AG09309 (cell line): ENCODE measurements at regions not wholly inside any gene's neighbourhood (a gene's known extent, or its start where the extent isn't known, plus 50 kb on each side); places are given as distances from the start of the nearest gene placed in this dataset.
A peak's percentile ranks its signal among the peaks of the same experiment; 100 is the strongest.

Source experiments
- DNase-seq: peaks from one replicate; pipeline ENCODE4 v3.0.0-alpha.2; 2010; ENCODE audit warnings: low read depth
- H3K4me3 ChIP-seq: 2 replicates; pipeline ENCODE4 v1.5.1; 2011; ENCODE audit warnings: mild to moderate bottlenecking, low read depth, low read length, moderate library complexity; ENCODE audit not compliant: control insufficient read depth
- TF ChIP-seq, protein P1 (sequence below): IDR thresholded peaks from 2 replicates; pipeline ENCODE4 v1.5.1; 2011; ENCODE audit warnings: mild to moderate bottlenecking, low read depth, low read length, inconsistent platforms; ENCODE audit not compliant: insufficient read depth, control insufficient read depth; ENCODE audit errors: missing control alignments

DNA sequence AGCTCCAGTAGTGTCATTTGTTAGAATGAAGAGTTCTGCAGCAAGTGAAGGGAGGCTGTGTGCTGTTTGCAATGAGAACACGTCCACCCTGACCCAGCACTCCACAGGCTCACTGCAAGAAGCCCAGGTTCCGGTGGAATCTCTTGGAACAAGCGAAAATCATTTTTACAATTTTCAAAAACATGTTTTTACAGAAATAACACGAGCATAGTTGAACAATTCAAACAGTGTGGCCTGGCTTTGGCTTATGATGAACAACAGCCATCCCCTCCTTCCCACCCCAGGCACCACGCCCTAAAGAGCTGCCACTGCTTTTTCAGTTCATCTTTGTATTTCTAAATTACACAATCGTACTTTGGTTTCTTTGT lies 59.5 kb upstream of the KY start:
- TF ChIP-seq, protein P1, sequence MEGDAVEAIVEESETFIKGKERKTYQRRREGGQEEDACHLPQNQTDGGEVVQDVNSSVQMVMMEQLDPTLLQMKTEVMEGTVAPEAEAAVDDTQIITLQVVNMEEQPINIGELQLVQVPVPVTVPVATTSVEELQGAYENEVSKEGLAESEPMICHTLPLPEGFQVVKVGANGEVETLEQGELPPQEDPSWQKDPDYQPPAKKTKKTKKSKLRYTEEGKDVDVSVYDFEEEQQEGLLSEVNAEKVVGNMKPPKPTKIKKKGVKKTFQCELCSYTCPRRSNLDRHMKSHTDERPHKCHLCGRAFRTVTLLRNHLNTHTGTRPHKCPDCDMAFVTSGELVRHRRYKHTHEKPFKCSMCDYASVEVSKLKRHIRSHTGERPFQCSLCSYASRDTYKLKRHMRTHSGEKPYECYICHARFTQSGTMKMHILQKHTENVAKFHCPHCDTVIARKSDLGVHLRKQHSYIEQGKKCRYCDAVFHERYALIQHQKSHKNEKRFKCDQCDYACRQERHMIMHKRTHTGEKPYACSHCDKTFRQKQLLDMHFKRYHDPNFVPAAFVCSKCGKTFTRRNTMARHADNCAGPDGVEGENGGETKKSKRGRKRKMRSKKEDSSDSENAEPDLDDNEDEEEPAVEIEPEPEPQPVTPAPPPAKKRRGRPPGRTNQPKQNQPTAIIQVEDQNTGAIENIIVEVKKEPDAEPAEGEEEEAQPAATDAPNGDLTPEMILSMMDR = no peak
- H3K4me3 ChIP-seq = no peak overlapping the region
- no peak for DNase-seq

DNA sequence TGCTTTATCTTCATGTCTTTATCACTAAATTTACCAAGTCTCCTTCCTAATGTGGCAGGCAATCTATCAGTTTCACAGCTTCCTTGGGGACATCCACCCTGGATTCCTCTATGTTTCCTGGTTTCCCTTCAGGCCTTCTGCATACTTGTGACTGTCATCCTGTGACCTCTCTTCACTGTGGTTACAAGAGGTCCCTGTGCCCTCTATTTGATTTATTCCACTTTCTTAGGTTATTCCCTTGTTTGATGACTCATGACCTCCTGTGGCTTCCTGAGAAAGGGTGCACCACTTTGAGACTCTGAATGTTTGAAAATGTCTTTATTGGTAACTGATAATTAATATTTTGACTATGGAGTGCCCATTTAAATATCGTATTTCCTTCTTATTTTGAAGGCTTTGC lies 60.5 kb upstream of the KY start:
- DNase-seq = no peak
- H3K4me3 ChIP-seq = no peak overlapping the region
- TF ChIP-seq, protein P1 = no peak

DNA sequence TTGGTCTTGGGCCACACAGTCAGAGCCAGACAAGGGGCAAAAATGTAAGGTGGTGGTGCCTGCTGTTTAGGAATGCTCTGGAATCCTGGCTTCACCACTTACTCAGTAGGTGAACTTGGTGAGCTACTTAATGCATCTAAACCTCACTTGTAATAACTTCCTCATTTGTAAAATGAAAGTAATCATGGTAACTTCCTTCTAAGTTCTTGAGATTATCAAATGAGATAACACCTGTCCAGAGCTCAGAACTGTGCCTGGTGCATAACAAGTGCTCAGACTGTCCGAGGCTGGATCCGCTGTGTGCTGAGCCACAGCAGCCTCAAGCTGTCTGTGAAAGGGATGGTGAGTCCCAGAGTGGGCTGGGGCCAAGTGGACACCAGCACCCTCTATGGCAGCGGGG lies 62.8 kb upstream of the KY start:
- H3K4me3 ChIP-seq = no peak overlapping the region
- DNase-seq = no peak
- TF ChIP-seq, protein P1 = no peak

DNA sequence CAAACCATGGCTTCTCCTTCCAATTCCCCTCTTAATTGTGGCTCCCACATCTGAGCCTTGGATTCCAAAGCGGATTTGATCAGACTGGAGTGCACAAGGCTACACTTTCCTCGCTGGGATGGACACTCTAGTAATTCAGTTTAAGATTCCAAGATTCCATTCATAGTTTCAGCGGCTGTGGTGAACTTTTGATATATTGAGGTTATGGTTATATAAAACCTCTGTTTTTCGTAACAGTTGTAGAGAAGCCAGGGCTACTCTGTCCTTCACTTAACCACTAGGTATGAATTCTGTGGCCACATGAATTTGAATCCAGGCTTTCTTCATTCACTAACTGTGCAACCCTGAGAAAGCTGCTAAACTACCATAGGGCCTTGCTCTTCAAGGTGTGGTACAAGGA lies 67.9 kb upstream of the KY start:
- H3K4me3 ChIP-seq = no peak overlapping the region
- TF ChIP-seq, protein P1 = no peak
- peak; percentile 62 for DNase-seq

DNA sequence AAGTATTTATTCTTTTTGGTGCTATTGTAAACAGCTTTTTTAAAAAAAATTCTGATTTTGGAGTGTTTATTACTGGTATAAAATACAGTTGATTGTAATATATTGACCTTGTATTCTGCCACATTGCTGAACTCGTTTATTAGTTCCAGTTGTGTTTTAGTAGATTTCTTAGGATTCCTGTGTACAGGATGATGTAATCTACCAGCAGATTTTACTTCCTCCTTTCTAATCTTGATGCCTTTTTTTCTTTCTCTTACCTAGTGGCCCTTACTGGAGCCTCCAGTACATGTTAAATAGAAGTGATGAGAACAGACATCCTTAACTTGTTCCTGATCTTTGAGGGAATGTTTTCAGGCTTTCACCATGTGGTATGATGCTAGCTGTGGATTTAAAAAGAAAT lies 70.4 kb upstream of the KY start:
- no peak overlapping the region for H3K4me3 ChIP-seq
- TF ChIP-seq, protein P1 = no peak
- DNase-seq = no peak

DNA sequence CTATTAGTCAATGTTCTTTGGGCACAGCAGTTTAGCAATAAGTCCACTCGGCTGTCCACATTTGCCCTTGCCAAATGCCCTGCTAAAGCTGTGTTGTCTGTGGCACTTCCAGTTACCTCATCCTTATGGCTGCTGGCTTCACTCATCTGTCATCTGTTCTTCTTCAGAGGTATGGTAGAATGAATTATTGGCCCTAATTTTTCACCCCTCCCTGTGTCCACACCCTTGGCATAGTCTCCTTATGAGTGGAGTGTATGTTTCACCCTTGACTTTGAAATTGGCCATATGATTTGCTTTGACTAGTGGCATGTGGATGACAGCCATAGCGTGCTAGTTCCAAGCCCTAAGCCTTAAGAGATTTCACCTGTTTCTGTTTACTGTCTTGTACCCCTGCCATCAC lies 72.1 kb upstream of the EPHB1 start:
- TF ChIP-seq, protein P1 = no peak
- no peak for DNase-seq
- no peak overlapping the region for H3K4me3 ChIP-seq

DNA sequence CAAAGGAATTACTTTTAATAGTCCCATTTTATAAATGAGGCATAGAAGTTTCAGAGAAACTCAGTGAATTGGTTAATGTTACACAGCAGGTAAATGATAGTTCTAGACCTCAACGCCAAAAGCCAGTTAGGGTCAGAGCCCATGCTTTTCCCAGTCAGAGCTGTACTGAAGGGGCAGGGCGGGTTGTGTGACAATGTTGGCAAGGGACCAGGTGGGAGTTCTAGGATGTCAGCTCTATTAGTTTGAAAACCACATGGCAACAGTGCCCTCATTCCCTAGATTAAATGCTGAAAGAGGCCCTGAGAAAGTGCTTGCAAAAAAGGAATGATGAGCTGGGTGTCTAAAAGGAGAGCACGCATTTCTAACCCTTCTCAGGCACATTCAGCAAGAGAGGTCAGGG lies 65.4 kb upstream of the EPHB1 start:
- DNase-seq = no peak
- TF ChIP-seq, protein P1 = no peak
- H3K4me3 ChIP-seq = no peak overlapping the region
